GM12864 (cell line): ENCODE measurements at regions not wholly inside any gene's neighbourhood (a gene's known extent, or its start where the extent isn't known, plus 50 kb on each side); places are given as distances from the start of the nearest gene placed in this dataset.

Experiments
- DNase-seq: peaks from one replicate; pipeline ENCODE4 v3.0.0-alpha.2; 2011; ENCODE audit warnings: low read depth
- H3K4me3 ChIP-seq: 2 replicates; pipeline ENCODE4 v1.5.1; 2011; ENCODE audit warnings: mild to moderate bottlenecking, low read depth, low read length, control low read depth
- TF ChIP-seq, protein P1 (sequence below): IDR thresholded peaks from 2 replicates; pipeline ENCODE4 v1.5.1; 2011; ENCODE audit warnings: low read depth, mild to moderate bottlenecking, moderate library complexity, low read length, control low read depth, inconsistent platforms; ENCODE audit errors: missing control alignments

GRCh38 chr20:63097336-63097831 is 90.6 kb upstream of the BHLHE23 start:
- TF ChIP-seq, protein P1, sequence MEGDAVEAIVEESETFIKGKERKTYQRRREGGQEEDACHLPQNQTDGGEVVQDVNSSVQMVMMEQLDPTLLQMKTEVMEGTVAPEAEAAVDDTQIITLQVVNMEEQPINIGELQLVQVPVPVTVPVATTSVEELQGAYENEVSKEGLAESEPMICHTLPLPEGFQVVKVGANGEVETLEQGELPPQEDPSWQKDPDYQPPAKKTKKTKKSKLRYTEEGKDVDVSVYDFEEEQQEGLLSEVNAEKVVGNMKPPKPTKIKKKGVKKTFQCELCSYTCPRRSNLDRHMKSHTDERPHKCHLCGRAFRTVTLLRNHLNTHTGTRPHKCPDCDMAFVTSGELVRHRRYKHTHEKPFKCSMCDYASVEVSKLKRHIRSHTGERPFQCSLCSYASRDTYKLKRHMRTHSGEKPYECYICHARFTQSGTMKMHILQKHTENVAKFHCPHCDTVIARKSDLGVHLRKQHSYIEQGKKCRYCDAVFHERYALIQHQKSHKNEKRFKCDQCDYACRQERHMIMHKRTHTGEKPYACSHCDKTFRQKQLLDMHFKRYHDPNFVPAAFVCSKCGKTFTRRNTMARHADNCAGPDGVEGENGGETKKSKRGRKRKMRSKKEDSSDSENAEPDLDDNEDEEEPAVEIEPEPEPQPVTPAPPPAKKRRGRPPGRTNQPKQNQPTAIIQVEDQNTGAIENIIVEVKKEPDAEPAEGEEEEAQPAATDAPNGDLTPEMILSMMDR: no peak
- no peak overlapping the region for H3K4me3 ChIP-seq
- no peak for DNase-seq

- no peak overlapping the region for H3K4me3 ChIP-seq
- DNase-seq: no peak
- TF ChIP-seq, protein P1: no peak
Observed at GRCh38 chr20:63096681-63097335, 90.0 kb upstream of the BHLHE23 start.

GRCh38 chr20:63095718-63096654 is 89.2 kb upstream of the BHLHE23 start:
- no peak for DNase-seq
- H3K4me3 ChIP-seq: no peak overlapping the region
- TF ChIP-seq, protein P1: no peak

DNA sequence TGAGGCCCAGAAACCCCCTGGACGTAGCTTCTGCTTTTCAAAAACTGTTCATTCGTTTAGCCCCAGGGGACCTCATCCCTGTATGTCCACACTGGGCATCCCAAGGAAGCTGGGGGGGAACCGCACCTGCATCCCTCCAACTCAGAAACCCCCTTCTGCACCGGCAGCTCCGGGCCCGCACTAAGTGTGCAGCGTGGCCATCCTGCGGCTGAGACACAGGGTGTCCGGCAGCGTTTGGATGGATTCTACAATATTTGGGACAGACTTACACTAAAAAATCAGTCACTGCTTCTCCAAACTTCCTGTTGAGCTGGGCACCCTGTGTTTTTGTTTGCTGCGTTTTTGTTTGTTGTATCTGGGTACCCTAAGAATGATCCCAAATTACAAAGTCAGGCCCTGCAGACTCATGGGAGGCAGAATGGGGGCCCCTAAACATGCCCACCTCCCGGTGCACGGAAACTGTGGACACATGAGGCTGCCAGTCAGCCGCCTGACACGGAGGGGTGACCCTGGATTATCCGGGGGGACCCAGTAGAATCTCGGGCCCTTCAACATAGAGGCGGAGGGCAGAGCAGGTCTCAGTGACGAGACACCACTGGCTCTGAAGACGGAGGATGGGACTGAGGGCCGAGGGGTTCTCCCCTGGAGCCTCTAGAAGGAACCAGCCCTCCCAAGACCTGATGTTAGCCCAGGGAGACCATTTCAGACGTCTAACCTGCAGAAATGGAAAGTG is 88.2 kb upstream of the BHLHE23 start:
- TF ChIP-seq, protein P1: no peak
- H3K4me3 ChIP-seq: no peak overlapping the region
- no peak for DNase-seq

DNA sequence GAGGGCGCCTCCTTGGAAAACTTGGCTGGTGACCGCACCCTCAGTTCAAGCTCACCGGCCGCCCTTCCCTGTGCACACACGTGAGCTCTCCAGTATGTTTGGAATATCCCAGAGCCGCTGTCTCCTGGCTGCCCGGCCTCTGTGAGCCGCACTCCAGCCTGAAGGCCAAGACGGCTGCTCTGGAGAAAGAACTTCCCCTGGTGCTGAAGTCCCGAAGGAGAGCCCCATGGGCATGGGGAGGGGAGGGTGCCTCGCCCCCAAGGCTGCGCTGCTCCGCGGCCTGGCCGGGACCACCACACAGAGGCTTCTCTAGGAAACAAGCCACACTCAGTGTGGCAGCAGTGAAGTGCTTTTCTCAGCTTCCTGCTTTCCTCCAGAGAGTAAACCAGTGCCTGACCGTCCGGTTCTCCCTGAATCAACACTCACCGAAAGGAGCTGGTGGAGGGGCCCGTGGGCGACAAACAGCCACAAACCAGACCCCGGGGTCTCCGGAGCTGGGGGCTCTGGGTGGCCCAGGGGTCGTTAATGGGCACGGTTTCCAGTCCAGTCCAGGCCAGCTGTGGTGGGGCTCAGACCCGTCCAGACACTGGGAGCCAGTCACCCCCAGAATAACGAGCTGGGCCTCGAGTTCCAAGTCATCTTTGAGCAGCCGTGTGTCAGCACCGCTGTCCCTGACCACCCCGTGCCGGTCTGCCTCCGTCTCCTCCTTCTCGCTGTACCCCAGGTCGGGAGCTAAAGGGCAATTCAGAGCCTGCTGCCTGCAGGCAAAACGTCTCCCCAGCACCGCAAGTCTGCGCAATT is 87.4 kb upstream of the BHLHE23 start:
- TF ChIP-seq, protein P1: no peak
- no peak overlapping the region for H3K4me3 ChIP-seq
- DNase-seq: no peak

GRCh38 chr20:63092660-63093215 is 86.0 kb upstream of the BHLHE23 start:
- TF ChIP-seq, protein P1: no peak
- DNase-seq: no peak
- no peak overlapping the region for H3K4me3 ChIP-seq
